IPS DF 6.9 (cell line): ENCODE measurements at regions not wholly inside any gene's neighbourhood (a gene's known extent, or its start where the extent isn't known, plus 50 kb on each side); places are given as distances from the start of the nearest gene placed in this dataset.
"Not testable (repeated sequence)": the region's sequence is repeated elsewhere in the genome, so short reads cannot be mapped to it uniquely, and the experiment has no call there.

Experiments used
- DNase-seq: peaks from one replicate; pipeline ENCODE4 v3.0.0-alpha.2; 2013; ENCODE audit warnings: low read depth, low spot score
- H3K27ac ChIP-seq: one replicate; pipeline ENCODE4 v1.5.1; 2013; ENCODE audit warnings: low read length, control low read depth
- H3K27me3 ChIP-seq: 2 replicates; pipeline ENCODE4 v1.6.1; 2013; ENCODE audit warnings: mild to moderate bottlenecking, low read length; ENCODE audit not compliant: control insufficient read depth, insufficient read depth
- H3K36me3 ChIP-seq: 2 replicates; pipeline ENCODE4 v1.6.1; 2013; ENCODE audit warnings: low read length; ENCODE audit not compliant: control insufficient read depth, insufficient read depth
- H3K4me1 ChIP-seq: 2 replicates; pipeline ENCODE4 v1.6.1; 2013; ENCODE audit warnings: low read length; ENCODE audit not compliant: control insufficient read depth, insufficient read depth
- H3K4me3 ChIP-seq: 2 replicates; pipeline ENCODE4 v1.5.1; 2013; ENCODE audit warnings: mild to moderate bottlenecking, low read length
- H3K9me3 ChIP-seq: 2 replicates; pipeline ENCODE4 v1.6.1; 2013; ENCODE audit warnings: low read length, inconsistent platforms; ENCODE audit not compliant: control insufficient read depth, insufficient read depth
- WGBS: extraction: QIAGEN DNeasy Blood & Tissue Kit; methylation state at CpG from one replicate; pipeline ENCODE4 v1.1.7; 2013; ENCODE audit warnings: mixed read lengths, missing lambda C conversion rate; ENCODE audit not compliant: insufficient read length, insufficient coverage; 5-methylcytosine and 5-hydroxymethylcytosine counted together

- WGBS: no CpG with 5 or more reads among the region's 15 CpGs
These were observed 1097.4 kb upstream of the TMEM132C start for GRCh38 chr12:127169321-127170181.

GRCh38 chr12:127170226-127171180, 1096.5 kb upstream of the TMEM132C start:
- Histone ChIP-seq H3K27ac (no peak overlapping the region), H3K9me3 (peaks cover 1% of the 10 kb centered on the region; the same call in 1 of the 2 replicates), H3K27me3 (no peaks in the 10 kb centered on the region), H3K36me3 (no peaks in the 10 kb centered on the region), H3K4me3 (no peak overlapping the region), H3K4me1 (peaks cover 1% of the 10 kb centered on the region; the same call in 1 of the 2 replicates)
- no CpG with 5 or more reads among the region's 7 CpGs for WGBS
- DNase-seq: no peak

More at GRCh38 chr12:127169321-127170181, 1097.4 kb upstream of the TMEM132C start:
- H3K9me3 ChIP-seq: 0 out of 2 replicates have a peak, but pooled peaks cover 1% of the 10 kb centered on the region
- peaks cover 1% of the 10 kb centered on the region; the same call in 1 of the 2 replicates for H3K4me1 ChIP-seq
- H3K36me3 ChIP-seq: no peaks in the 10 kb centered on the region
- no peaks in the 10 kb centered on the region for H3K27me3 ChIP-seq
- H3K4me3 ChIP-seq: no peak overlapping the region
- DNase-seq: no peak
- no peak overlapping the region for H3K27ac ChIP-seq

DNA sequence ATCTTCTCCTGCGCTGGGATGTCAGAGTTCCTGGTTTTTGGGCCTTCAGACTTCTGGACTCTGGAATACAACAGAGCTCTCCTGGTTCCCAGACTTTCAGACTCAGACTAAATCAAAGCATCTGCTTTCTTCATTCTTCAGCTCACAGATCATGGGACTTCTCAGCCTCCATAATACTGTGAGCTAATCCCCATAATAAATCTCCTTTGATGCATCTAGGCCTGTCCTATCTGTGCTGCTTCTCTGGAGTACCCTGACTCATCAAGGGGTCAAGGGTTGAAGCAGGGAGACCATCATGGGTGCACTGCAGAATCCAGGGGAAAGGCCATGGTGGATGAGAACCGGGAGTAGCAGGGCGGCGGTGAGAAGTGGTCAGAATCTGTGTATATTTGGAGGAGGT, 1094.1 kb upstream of the TMEM132C start:
- Histone ChIP-seq H3K4me3 (no peak overlapping the region), H3K27me3 (no peaks in the 10 kb centered on the region), H3K27ac (no peak overlapping the region), H3K36me3 (no peaks in the 10 kb centered on the region), H3K9me3 (peaks cover 3% of the 10 kb centered on the region), H3K4me1 (no peaks in the 10 kb centered on the region)
- no peak for DNase-seq
- WGBS: no CpG with 5 or more reads among the region's 4 CpGs

- no CpG with 5 or more reads among the region's 1 CpG for WGBS
- H3K27me3 ChIP-seq, H3K4me1 ChIP-seq, H3K36me3 ChIP-seq, DNase-seq, H3K27ac ChIP-seq, H3K4me3 ChIP-seq, H3K9me3 ChIP-seq: not testable (repeated sequence)
These were observed 1093.0 kb upstream of the TMEM132C start for GRCh38 chr12:127173971-127174370.

DNA sequence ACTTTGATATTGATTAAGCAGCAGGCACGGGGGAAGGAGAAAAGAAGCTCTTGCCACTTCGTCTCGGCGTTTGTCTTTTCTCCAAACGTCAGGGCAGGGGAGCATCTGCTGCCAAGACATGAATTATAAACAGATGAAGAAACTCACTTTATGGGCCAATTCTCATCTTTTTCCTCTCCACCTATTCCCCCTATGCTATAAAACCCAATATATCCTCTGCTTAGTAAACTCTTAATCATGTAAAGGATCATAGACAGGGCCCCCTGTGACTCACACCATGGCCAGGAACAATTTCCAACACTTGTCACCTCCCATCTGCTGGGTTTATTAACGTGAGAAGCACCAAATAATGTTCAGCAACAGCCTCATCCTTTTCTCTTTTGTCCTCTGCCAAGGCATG, 1092.1 kb upstream of the TMEM132C start:
- Histone ChIP-seq H3K27me3 (no peaks in the 10 kb centered on the region), H3K36me3 (no peaks in the 10 kb centered on the region), H3K27ac (no peak overlapping the region), H3K9me3 (peaks cover 3% of the 10 kb centered on the region), H3K4me3 (no peak overlapping the region), H3K4me1 (no peaks in the 10 kb centered on the region)
- no peak for DNase-seq
- WGBS: no CpG with 5 or more reads among the region's 6 CpGs

- Histone ChIP-seq H3K4me1 (no peaks in the 10 kb centered on the region), H3K36me3 (no peaks in the 10 kb centered on the region), H3K27ac (no peak overlapping the region), H3K4me3 (no peak overlapping the region), H3K9me3 (peaks cover 3% of the 10 kb centered on the region), H3K27me3 (no peaks in the 10 kb centered on the region)
- WGBS: no CpG with 5 or more reads among the region's 4 CpGs
- no peak for DNase-seq
These were observed 1091.6 kb upstream of the TMEM132C start for GRCh38 chr12:127175361-127175760.

DNA sequence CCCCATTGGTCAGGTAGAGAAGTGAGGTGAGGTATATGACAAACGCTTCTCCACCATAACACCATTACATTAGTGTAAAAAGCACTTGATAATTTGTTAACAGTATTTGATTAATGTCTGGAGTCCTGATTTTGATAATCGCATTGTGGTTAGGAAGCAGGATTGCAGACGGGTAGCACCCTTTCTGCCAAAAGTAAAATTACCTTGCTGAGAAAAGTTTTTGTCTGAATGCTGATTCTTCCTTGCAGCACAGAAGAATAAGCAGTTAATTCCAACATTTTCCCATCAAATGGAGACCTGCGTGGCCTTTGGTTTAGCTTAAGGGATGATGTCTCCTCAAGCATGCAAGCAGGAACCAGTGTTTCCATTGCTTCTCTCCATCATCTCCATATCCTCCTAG, 1090.2 kb upstream of the TMEM132C start:
- WGBS: no CpG with 5 or more reads among the region's 4 CpGs
- Histone ChIP-seq H3K36me3 (no peaks in the 10 kb centered on the region), H3K4me1 (no peaks in the 10 kb centered on the region), H3K27me3 (no peaks in the 10 kb centered on the region), H3K4me3 (no peak overlapping the region), H3K9me3 (peaks cover 3% of the 10 kb centered on the region), H3K27ac (no peak overlapping the region)
- no peak for DNase-seq

- Histone ChIP-seq H3K9me3 (peaks cover 2% of the 10 kb centered on the region), H3K27me3 (no peaks in the 10 kb centered on the region), H3K4me3 (no peak overlapping the region), H3K27ac (no peak overlapping the region), H3K4me1 (no peaks in the 10 kb centered on the region), H3K36me3 (no peaks in the 10 kb centered on the region)
- no CpG with 5 or more reads among the region's 5 CpGs for WGBS
- no peak for DNase-seq
These were observed 1088.9 kb upstream of the TMEM132C start for GRCh38 chr12:127178052-127178451.

GRCh38 chr12:127178463-127178862, 1088.5 kb upstream of the TMEM132C start:
- DNase-seq: no peak
- Histone ChIP-seq H3K27me3 (no peaks in the 10 kb centered on the region), H3K9me3 (peaks cover 2% of the 10 kb centered on the region), H3K27ac (no peak overlapping the region), H3K4me3 (no peak overlapping the region), H3K36me3 (no peaks in the 10 kb centered on the region), H3K4me1 (no peaks in the 10 kb centered on the region)
- no CpG with 5 or more reads among the region's 1 CpG for WGBS

DNA sequence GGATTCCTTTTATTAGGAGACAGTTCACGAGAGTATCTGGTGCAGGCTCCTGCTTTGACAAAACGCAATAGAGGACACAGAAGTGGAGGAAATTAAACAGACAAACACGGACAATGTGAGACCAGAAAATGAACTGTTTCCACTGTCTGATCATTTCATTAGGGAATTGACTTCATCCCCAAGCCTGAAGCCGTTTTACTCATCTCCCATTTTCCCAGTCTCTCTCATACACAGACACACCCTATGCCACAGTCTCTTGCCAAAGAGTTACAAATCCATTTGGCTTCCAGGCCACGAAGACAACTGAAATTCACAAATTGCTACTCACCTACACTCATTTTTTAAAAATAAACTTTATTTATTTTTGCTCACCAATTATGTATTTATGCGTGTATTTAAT, 1087.8 kb upstream of the TMEM132C start:
- DNase-seq: no peak
- peaks cover 2% of the 10 kb centered on the region for H3K9me3 ChIP-seq
- WGBS: 94% methylated on average over 2 of the region's 6 CpGs
- H3K4me3 ChIP-seq: no peak overlapping the region
- no peak overlapping the region for H3K27ac ChIP-seq
- no peaks in the 10 kb centered on the region for H3K4me1 ChIP-seq
- no peaks in the 10 kb centered on the region for H3K36me3 ChIP-seq
- H3K27me3 ChIP-seq: no peaks in the 10 kb centered on the region
